Stimulated activated CD4-positive, alpha-beta T cell treated with anti-CD3 and anti-CD28 coated beads, Interleukin-15, amount 100 ng/mL, for 1 hour (primary cell): ENCODE measurements at regions not wholly inside any gene's neighbourhood (a gene's known extent, or its start where the extent isn't known, plus 50 kb on each side); places are given as distances from the start of the nearest gene placed in this dataset.
A peak's percentile ranks its signal among the peaks of the same experiment; 100 is the strongest.
"Not testable (repeated sequence)": the region's sequence is repeated elsewhere in the genome, so short reads cannot be mapped to it uniquely, and the experiment has no call there.

Experiments
- DNase-seq, 2 donors: peaks; one replicate each; pipeline ENCODE4 v3.0.0-alpha.2; 2020; ENCODE audit warnings: low read depth in 1 of 2, low spot score in 1 of 2

DNA sequence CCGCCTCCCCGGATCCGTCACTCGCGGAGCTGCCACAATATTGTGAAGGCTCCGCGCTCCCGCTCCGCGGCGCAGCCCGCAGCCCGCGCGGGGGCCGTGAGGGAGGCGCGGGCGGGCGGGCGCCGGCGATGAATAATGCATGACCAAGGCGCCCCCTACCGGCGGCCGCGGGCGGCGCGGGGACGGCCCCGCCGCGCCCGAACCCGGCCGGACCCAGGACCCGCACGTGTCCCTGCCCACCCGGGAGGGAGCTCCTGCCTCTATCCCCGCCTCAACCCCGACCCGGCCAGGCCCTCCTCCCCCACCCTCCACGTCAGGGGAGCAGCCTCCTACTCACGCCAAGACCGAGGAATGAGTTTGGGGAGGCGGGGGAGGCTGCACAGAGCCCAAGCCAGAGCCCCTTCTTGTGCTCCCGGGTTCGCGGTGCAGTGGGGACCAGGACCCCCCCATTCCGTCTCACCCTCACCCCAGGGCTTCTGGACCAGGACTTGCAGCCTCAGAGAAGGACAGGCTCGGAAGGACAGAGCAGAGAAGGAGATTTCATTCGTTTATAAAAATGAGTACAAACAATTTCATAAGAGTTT, 70.8 kb upstream of the CASZ1 start:
- peak; percentile 34 to 53 for DNase-seq

DNA sequence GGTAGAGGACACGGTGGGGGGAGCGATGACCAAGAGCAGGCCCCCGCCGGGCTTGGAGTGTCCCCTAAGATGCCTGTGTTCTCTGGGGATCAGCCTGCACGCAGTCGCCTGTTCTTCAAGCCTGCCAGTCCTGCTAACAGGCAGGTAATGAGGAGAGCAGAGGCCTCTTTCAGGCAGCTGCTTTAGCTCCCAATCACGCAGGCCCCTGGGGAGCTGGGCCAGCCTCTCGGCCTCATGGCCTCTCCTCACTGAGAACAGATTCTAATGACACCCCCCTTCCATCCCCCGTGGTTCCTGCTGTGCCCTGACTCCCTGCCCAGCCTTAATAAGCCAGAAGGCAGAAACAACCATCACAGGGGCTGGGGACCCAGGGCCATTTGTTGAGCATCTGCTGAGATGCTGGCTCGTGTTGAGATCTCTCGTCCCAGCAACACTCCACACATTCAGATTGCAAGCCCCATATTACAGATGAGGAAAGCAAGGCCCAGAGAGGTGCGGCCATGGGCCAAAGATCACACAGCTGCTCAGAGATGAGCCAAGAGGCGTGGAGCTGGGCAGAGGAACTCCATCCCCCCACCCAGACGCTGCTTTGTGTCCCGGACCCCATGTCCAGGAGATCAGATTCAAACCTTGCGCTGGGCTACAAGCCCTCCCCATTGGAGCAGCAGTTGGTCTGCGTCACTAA, 71.6 kb upstream of the CASZ1 start:
- no peak for DNase-seq

DNA sequence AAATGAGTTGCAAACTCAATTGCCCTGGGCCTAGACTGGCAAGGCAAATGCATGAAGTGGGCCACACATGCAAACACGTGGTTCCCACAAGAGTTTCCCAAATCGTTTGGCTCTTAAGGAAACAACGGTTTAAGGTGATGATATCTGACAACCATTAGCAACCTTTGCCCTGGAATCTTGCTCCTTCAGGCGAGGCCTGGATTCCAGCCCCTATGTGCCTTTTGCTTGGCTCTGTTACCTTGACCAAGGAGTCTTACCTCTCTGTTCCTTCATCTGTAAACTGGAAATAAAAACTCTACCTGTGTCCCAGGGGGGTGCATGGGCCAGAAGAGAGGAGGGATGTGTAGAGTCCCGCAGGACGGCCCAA, 72.1 kb upstream of the CASZ1 start:
- DNase-seq = no peak

DNA sequence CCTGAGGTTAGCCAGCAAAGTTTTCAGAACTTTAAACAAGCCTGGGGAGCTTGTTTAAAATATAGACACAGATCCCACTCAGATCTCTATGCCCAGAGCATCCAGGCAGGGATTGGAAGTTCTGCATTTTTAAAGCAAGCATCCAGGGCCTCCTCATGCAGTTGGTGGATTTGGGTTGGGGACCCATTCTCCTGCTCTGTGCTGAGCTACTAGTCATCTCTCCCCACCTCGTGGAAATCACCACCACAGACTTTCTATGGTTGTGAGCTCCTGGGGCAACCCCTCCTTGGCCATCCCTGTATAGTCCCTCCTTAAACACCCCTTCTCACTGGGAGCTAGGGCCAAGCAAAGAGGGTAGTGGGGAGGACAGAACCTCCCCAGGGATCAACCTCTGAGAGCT, 73.5 kb upstream of the CASZ1 start:
- no peak for DNase-seq

DNA sequence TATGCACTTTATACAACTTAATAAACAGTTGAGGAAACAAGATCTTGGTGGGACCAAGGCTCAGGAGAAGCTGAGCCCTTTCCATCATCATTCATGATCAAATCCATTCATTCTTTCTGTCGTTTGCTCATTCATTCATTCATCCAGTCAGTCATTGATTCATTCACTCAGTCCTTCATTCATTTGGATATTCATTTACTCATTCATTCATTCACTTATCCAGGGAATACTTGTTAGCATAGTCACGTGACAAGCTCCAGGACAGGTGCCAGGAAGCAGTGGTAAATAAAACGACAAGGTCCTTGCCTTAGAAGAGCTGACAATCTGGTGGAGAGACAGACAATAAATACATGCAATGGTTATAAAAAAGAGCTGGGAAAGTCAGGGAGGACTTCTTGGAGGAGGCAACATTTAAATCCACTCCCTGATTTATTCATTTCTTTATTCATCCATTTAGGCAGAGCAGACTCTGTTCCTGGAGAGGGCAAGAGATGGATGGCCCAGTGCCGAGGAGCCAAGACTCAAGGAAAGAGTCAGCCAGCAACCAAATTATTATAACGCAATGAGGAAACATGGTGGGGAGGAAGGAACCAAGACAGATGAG, 74.1 kb upstream of the CASZ1 start:
- no peak for DNase-seq

DNA sequence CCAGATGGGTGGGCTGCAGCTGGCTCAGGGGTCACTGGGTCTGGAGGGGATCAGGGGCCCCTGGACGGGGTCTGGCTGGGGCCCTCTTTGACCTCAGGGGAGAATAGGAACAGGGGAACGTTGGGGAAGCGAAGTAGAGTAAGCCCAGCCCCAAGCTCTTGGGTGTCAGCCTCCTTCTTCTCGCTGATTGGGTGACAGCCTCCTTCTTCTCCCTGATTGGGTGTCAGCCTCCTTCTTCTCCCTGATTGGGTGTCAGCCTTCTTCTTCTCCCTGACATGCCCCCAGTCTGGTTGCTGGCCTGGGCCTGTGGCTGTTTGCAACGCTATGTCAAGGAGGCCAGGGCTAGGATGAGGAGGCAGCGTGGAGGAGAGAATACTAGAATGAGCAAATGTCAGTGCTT, 76.7 kb upstream of the CASZ1 start:
- no peak for DNase-seq

DNA sequence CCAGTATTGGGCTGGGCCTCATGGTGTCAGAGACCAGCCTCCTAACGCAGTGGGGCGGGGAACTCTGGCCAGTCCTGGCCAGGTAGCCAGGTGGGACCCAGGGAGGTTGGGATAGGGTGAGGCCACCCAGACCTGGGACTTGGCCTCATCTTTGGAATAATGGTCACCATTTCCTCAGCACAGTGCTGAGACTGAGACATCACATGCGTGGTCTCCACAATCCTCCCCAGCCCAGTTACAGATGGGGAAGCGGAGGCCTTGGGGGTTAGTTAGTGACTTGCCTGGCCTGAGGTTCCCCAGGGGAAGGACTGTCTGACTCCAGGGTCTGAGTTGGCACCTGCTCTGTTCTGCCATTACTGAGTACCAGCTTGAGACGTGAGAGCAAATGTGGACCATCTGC, 77.9 kb upstream of the CASZ1 start:
- DNase-seq = no peak

DNA sequence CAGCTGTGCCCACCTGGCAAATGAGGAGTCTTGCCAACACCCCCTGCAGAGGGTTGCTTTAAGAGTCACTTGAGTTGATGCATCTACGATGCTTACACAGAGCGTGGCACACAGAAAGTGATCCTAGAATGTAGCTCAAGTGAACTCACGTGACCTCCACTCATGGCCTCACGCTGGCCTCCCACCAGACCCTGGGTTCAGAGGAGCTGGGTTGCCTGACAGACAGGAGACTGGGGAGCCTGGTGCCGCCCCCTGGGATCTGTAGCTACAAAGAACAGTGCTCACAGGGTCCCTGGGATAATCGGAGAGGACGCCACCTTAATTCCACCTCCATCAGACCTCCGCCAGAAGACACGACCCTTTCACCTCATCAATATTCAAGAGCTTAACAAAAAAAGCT, 81.4 kb upstream of the CASZ1 start:
- DNase-seq = no peak

DNA sequence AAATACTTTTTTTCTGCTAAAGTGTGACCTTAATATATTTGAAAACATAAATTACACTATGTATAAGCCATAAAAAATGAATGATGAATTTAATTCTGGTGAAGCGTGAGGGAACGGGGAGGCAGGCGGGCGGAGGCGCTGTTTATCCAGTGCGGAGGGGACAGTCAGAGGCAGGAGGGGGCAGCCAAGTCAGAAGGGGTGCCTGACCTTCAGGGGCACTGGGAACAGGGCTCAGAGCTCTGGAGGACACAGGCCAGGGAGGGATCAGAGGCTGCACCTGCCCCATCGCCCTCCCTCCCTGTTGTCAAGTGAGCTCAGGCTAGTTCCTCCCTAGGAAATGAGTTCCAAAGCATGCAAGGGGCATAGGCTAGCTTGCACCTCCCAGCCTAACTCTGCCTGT, 82.0 kb upstream of the CASZ1 start:
- no peak for DNase-seq

DNA sequence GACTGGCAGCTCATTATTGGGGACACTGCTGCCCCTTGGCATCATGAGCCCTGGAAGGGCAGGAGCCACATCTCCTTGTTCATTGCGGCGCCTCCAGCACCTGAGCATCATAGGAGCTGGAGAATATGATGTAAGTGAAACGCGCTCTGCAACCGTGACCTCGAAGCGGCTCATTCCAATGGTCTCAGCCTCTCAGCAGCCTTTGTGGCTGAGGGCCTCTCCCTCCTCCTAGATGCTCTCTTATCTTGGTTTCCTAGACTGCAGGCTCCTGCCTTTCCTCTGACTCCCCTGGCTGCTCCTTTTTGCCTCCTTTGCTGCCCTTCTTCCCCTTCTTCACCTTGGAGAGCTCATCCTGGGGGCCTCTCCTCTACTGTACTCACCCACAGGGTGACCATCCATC, 83.6 kb upstream of the CASZ1 start:
- DNase-seq = no peak

DNA sequence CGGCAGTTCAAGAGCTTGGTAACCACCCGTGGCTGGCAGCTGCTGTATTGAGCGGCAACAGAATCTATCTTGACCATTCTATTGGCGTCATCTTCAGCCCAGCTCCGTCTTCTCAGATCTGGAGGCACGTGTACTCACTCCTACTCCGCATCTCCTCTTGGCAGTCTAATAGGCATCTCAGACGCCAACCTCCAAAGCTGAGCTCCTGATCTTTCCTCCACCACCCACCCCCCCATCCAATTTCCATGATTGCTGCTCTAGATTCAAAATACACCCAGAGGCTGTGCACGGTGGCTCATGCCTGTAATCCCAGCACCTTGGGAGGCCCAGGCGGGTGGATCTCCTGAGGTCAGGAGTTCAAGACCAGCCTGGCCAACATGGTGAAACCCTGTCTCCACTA, 84.6 kb upstream of the CASZ1 start:
- DNase-seq = no peak

DNA sequence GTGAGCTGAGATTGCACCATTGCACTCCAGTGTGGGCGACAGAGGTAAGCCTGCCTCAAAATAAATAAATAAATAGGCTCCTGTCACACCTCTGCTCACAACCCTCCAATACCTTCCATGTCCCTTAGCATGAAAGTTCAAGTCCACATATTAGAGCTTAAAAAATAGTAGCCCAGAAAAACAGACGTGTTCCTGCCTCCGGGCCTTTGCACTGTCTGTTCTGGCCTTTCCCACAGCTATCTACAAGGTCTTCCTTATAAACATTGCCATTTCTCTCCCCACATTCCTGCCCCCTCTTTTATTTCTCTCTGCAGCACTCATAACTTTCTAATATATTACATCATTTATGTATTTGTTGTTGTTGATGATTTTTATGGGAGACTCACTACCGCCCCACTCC, 85.6 kb upstream of the CASZ1 start:
- DNase-seq = no peak

DNA sequence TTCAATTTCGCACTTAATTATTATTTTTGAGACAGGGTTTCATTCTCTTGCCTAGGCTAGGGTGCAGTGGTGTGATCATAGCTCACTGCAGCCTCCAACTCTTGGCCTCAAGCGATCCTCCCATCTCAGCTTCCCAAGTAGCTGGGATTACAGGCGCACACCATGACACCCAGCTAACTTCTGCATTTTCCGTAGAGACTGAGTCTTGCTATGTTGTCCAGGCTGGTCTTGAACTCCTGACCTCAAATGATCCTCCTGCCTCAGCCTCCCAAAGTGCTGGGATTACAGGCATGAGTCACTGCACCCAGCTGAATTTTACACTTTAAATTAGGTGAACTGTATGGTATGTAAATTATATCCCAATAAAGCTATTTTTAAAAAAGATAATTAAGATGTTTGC, 90.6 kb upstream of the CASZ1 start:
- DNase-seq = not testable (repeated sequence)

DNA sequence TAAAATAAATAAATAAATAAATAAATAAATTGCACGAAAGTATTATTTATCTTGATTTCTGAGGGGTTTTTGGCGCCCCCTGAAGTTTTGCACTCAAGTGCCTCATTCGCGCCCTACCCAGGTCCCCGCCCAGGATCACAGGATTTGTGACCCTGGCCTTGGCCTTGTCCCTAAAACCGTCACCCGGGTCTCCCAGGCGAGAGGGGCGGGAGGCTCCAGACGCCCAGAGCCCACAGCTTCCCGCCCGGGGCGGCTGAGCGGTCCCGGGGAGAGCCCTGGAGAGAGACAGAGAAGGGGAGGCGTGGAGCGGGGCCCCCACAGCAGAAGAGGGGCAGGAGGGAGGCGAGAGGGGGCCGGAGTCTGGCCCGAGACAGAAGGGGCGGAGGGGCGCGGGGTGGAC, 91.8 kb upstream of the CASZ1 start:
- DNase-seq = no peak

DNA sequence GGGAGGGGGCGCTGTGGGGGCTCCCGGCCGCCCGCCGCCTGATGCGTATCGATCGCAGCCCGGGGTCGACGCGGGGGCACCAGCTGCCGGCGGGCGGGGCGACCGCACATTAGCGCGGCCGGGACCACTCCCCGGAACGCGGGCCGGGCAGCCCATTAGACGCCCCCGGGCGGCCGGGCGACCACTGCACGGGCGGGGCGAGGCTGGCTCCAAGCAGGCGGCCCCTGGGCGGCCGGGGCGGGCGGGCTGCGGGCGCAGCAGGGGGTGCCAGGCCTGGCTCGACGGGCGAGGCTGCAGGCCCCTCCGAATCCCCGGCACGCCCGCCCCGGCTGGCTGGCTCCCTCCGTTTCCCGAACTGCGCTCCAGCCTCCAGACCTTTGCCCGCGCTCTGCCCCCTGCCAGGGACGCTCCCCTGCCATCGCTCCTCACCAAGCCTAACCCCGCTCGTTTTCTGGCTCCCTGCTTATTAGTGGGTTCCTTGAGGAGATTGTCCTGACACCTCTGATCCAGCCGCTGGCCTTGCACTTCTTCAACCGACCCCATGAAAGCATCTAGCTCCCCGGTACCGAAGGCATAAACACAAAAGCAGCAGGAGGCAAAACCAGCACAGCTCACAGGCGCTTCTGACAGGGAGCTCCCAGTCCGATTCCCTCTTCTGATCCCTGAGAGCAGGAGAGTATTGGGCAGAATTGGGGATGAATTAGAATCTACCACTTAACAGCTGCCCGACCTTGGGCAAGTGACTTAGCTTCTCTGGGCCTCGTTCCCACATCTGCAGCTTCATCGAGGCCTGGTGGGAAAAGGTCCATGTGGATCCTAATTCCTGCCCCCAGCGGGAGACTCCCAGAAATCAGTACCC, 92.6 kb upstream of the CASZ1 start:
- no peak for DNase-seq

DNA sequence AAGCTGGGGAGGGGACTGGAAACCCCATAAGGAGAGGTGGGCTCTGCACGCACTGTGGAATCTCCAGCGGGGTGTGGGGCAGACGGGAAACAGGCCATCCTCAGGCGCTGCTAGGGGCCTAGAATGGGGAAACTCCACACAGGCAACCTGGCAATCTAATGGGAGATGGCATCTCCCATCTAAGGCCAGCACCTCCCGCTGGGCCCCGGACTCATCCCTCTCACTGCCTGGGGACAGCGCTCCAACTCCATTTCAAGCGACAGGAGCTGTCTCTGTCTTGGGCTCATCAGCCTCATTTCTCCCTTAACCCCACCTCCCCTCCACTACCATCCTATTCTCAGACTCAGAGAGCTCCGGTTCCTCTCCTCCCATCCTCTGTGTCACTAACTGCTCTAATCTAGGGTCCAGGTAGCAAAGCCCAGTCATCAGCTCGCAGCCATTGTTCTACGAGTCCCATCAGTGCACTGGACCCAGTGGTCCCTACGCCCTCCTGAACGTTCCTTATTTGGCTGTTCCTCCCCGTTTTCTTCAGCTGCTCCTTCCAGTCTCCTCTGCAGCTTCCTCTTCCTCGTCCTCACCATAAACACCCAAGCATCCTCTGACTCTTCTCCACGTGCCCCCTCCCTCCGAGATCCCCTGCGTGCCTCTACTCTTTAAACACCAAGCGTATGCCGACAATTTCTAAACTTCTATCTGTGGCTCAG, 93.4 kb upstream of the CASZ1 start:
- DNase-seq = no peak

DNA sequence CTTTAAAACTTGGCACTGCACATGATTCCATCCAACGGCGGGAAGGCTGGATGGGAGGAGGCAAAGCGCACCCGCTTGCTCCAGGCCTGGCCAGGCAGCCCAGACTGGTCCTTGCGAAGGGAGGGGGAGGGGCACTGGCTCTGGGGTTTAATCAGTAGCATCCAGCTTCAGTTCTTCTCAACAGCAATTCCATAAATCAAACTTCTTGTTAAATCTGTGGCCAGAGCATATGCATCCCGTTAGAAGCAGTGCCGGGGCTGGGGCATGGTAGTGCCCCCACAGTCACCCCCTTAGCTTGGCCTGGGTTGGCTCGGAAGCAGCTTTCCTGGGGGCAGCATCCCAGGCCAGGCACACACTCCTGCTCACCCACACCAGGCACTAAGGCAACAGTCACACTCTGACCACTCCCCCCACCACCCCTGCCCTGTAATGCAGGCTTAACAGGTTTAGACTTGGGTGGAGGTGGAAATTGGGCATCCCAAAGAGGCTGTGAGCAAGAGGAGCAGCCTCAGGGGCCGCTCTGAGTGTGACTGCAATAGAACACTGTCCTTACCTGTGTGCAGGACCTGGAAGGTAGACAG, 94.1 kb upstream of the CASZ1 start:
- DNase-seq = no peak

DNA sequence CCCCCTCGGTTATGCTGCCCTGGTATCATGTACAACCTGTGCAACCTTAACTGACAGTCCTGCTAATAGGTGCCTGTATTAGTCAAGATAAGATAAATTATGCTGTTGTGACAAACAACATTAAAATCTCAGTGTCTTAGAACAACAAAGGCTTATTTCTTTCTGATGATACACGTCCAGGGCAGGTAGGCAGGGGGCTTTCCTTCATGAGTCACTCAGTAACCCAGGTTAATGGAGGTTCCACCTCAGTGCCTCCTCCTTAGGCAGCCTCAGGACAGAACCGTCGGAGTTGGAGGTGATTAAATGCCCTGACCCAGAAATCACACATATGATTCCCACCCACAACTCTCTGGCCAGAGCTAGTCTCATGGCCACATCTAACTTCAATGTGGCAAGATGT, 94.6 kb upstream of the CASZ1 start:
- no peak for DNase-seq

DNA sequence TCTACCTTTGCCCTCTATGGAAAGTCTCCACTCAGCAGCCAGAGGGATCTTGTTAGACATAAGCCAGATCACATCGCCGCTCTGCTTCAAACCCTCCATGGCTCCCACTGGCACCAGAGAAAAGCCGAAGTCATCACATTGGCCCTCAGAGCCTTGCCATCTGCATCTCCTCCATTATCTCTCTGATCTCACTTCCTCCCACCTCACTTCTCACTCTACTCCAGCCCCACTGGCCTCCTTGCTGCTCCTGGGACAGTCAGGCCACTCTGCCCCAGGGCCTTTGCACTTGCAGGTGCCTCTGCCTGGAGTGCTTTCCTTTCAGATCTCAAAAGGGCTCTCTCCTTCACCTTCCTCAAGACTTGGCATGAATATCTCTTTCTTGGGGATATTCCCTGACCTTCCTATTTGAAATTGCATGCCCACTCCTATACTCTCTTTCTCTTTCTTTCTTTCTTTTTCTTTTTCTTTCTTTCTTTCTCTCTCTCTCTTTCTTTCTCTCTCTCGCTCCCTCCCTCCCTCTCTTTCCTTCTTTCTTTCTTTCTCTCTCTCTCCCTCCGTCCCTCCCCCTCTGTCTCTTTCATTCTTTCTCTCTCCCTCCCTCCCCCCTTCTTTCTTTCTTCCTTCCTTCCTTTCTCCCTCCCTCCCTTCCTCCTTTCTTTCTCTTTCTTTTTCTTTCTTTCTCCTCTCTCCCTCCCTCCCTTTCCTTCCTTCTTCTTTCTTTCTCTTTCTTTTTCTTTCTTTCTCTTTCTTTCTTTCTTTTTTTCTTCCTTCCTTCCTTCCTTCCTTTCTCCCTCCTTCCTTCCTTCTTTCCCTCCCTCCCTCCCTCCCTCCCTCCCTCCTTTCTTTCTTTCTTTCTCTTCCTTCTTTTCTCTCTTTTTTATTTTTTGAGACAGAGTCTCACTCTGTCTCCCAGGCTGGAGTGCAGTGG, 96.0 kb upstream of the CASZ1 start:
- no peak for DNase-seq

DNA sequence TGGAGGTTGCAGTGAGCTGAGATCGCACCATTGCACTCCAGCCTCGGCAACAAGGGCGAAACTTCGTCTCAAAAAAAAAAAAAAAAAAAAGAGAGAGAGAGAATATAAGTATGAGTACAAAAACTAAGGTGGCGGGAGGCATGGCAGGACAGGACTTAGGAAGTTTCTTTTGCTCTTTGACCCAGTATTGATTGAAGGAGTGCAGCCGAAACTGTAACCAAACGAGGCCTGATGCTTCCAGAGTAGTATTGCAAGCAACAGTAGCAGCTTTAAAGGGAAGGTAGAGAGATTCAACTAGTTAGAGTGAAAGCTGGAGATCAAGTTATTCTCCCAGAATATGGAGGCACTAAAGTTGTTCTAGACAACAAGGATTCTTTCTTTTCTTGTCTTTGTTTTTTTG, 99.2 kb upstream of the CASZ1 start:
- no peak for DNase-seq
